GM21528 (cell line): ENCODE measurements at regions not wholly inside any gene's neighbourhood (a gene's known extent, or its start where the extent isn't known, plus 50 kb on each side); places are given as distances from the start of the nearest gene placed in this dataset.

Experiments
- ATAC-seq: cut with Tn5 transposase; IDR thresholded peaks from one replicate; pipeline ENCODE4 v1.9.1; 2021; ENCODE audit warnings: mild to moderate bottlenecking, moderate library complexity; ENCODE audit not compliant: unreplicated experiment, low FRiP score

DNA sequence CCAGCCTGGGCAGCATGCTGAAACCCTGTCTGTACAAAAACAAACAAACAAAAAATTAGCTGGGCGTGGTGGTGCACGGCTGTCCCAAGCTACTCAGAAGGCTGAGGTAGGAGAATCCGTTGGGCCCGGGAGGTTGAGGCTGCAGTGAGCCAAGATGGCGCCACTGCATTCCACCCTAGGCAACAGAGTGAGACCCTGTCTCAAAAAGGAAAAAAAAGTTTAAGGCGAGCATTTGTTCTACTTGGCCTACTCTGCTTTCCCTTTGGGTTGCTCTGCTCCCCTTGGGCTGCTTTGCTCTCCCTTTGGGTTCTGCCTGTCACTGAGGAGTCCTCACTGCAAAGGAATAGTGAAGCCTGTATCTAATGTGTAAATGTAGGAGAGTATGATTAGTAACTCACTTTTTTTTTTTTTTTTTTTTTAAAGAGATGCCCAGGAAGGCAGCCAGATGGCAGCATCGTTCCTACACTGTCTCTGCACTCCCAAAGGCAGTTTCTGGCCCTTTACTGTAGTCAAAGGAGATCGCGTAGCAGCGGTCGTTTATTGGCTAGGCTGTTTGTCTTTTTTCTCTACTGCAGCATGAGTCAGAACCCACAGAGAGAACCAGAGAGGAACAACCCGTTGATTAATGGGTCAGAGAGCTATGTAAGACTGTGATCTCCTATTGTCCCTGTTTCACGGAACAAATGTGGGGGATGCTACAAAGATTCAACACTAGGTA is 118.3 kb upstream of the CWC22 start:
- ATAC-seq = peak; percentile 77

DNA sequence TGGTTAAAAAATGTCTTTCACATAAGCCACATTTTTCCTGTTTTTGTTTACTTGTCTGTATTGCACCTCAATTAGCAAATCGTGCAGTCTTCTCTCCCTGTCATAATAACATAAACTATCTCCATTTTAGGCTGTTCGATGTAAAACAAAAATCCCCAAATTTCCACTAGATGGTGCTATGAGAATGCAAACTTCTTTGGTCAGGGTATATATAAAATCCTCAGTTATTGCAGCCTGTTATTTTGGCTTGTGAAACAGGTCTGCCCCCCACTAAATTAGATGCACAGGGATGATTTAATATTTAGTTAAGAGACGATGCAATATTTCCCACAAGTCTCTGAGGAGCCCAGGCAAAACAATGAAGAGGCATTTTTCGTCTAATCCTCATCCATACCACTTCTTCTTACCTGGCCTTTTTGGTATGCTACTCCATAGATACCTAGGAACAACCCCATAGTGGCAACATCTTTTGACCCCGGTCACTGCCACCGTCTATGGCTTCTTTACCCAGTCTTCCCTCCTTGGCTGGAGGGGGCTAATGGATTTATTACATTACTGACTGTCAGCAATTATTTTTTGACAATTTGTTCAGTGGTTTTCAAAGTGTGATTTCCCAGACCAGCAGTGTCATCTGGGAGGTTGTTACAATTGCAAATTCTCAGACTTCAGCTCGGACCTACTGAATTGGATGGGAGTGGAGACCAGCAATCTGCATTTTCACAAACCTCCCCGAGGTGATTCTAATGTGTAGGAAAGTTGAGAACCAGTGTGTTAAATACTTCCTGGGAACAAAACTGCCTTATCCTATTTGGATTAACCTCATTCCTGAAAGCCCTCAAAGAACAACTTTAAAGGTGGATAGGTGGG is 117.4 kb upstream of the CWC22 start:
- peak; percentile 68 for ATAC-seq

DNA sequence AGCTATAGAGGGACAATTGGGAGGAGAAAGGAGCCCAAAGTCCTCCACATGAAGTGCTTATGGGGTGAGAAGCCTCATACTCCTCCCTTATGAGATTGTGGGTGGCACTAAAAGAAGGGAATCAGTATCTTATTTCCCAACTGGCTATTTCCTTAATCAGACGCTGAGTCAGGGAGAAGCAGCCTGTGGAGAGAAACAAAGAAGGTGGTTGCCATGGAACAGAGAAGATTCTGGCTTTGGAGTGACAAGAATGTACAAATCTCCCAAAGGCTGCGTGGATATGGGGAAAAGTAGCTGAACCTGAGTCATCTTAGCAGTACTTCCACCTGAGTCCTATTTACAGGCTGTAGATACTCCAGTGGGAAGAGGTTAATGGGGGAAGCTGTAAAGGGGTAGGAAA is 115.8 kb upstream of the CWC22 start:
- no peak for ATAC-seq

DNA sequence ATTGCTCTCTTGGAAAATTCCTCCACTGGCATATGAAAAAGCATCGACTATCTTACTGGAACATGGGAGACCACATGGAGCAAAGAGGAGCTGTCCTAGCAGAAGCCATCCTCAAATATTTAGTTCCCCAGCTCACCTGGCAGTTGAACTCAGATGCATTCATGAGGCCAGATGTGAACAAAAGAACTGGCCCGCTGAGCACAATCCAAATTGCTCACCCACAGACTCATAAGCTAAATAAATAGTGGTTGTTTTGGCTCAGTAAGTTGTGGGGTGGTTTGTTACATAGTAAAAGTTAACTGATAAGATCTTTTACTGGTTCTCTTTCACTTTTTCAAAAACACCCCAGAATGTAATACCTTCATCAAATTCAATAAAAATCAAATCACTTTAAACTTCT is 108.6 kb upstream of the CWC22 start:
- no peak for ATAC-seq

DNA sequence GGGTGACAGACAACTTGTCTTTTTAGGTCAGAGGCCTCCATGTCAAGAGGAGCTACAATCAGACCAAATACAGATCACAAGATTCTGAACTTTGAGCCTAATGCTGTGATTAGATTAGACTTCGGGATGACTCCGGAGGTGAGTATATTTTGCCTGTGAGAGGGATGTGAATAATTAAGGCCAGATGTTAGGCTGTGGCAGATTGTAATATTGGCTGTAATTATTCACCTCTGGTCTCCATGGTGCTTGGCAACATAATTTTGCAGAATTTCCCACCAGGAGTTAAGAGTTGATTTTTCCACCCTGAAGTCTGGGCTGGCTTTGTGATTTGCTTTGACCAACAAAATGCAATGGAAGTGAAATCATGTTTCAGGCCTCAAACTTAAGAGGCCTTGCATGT is 108.2 kb upstream of the CWC22 start:
- no peak for ATAC-seq

DNA sequence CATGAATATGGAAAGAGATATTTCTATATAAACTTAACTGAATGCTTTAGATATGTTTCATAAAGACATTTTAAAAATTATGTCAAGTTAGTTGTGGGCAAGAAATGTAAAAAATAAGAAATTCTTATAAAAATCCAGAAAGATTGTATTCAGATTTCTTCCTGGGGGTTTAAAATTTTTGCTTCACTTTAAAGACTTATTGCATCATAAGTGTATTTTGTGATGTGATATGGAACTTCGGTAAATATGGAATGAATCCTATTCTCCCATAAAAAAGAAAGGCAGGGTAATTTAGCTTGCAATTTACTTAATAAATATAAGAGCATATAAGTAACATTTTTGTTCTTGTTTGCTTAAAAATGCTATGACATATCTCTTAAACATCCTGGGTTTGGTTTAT is 104.8 kb upstream of the CWC22 start:
- ATAC-seq = no peak

DNA sequence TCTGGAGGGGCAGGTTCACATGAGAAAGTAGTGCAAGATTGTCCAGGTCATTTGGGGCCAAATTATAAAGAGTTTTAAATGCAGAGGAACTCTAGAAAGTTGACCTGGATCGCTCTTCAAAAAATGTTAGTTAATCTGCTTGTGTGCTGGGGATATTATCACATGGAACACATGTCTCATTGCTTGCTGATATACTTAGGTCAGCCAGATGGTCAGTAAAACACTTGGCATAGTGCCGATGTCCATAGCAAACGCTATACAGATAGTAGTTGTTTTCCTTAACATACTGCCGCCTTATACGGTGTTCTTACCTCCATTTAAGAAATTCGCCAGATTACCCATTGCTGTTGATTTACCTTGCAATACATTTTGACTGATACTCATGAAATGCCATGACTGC is 103.4 kb upstream of the CWC22 start:
- no peak for ATAC-seq

DNA sequence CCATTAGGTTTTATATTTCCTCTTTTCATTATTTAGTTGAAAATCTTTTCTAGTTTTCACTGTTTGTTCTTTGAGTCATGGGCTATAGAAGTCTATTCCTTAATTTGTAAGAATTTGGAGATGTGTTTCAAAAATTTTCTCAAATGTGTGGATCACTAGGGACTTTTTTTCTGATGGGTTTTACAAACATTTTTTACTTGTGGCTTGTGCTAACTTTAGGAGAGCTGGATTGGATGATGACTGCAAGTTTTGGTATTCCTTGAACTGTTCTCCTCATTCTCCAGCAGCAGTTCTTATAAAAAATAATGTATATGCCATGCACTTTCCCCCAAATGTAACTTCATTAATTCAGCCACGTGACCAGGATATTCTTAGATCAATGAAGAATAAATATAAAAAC is 94.7 kb upstream of the CWC22 start:
- no peak for ATAC-seq

DNA sequence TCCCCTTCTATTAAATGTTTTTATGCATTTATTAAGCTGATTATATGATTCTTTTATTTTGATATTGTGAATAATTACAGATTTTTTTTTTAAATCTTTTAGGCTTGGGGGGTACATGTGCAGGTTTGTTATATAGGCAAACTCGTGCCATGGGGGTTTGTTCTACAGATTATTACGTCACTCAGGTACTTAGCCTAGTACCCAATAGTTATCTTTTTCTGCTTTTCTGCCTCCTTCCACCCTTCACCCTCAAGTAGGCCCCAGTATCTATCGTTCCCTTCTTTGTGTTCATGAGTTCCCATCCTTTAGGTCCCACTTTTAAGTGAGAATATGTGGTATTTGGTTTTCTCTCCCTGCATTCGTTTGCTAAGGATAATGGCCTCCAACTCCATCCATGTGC is 92.2 kb upstream of the CWC22 start:
- ATAC-seq = no peak

DNA sequence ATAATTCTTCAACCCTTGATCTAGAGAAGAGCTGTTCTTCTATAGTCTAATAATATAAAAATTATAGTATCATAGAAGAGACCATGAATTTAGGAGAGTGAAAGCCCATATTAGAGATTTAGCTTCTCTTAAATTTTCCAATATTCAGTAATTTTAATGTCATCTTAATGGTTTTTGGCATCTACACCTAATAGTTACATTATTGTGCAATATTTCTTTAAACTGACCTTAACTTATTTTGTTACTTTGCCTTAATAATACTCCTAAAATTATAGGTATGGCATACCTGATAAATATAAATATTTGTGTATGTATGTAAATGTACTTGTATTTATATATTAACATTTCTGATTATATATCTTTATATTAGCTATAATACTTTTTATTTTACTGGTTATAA is 78.0 kb upstream of the CWC22 start:
- ATAC-seq = no peak

DNA sequence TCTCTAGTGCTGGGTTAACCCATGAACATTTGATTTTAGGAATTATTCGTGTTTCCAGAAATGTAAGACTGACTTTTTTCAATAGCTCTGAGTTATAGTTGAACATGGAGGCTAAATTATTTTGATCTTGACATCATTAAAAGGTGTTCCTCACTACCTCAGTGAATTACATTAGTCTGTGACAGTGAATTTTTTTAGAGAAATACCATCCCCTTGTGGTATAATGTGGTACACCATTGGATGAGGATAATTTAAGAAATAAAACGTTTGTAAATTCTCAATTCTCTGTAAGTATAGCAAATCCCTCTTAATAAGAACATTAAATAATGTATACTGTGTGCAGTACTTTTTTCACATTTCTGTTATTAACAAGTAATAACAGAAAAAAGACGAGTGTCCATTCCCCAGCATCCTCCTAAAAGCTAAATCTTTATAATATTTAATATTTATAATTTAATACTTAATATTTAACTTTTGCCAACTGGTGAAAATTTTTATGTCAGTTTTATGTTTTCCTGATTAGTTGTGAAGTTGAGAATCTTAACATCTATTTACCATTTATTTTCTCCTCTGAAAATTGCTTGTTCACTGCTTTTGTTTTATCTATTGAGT is 70.3 kb upstream of the CWC22 start:
- no peak for ATAC-seq

DNA sequence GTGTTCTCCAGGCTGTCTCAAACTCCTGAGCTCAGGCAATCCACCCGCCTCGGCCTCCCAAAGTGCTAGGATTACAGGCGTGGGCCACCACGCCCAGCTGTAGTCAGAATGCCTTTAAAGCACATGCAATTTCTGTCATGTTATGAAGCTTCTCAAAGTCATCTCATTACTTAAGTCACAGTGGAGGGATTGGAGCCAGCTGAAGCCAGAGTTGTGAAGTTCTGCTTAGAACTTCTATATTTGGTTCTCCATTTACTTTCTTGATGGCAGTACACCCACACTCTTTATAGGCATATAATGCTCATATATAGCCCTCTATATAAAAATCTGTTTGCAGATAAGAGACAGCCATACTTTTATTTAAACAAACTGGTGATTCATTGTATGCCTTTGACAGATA is 68.8 kb upstream of the CWC22 start:
- ATAC-seq = no peak

DNA sequence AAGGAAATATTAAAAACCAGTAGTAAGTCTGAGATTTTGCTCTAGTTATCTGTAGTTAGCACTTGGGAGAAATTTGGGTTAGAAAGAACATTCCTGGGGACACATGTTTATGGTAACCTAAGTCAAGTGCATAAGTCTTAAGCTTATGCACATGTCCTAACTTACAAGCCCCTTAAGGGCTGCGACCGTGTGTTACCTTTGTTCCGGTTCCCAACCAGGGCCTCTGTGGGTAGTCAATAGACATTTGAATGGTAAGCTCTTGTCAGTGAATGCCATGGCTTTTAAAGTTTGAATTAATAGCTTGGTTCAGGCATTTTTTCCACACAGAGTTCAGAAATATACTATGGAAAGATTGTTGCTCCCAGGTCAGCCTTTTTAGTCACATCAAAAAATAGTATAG is 64.7 kb upstream of the CWC22 start:
- no peak for ATAC-seq

DNA sequence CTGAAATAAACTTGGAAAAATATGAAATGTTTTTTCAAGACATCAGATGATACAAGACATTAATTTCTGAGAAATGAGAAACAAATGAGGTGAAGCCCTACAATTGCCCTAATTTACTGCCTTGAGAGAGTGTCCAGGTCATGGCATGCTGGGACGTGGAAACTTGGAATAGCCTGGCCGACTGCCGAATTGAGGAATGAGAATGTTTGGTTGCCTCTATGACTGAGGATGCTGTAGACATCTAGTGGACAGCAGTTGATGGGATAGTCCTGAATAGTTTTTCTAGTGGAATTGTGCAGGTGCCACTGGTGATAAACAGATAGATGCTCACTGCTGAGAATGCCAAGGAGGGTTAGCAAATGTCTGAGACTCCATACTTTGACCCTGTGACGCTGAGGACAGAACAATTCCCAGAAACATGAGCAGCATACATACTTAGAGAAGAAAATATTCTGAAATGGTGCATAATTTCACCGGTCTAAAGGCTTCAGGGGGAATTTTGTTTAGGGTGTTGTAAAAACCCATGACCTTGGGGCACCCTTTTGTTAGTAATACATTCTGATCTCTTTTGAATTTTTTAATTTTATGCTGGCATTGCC is 56.5 kb upstream of the CWC22 start:
- no peak for ATAC-seq

DNA sequence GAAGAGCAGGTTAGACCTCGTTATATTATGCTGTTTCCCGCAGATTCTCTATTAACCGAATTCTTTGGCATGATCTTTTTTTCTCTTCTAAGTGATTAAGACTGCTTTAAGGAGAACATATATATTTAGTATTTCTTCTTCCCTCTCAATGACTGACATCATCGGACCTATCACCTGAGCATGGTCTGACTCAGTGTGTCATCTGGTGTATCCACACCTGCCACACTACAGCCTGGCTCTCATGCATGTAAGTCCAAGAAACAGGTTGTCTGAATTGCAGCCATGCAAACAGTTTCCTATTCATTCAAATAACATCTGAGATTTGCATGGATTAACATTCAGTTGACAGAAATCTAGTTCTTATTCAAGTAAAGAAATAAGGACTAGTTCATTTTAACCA is 55.1 kb upstream of the CWC22 start:
- no peak for ATAC-seq

DNA sequence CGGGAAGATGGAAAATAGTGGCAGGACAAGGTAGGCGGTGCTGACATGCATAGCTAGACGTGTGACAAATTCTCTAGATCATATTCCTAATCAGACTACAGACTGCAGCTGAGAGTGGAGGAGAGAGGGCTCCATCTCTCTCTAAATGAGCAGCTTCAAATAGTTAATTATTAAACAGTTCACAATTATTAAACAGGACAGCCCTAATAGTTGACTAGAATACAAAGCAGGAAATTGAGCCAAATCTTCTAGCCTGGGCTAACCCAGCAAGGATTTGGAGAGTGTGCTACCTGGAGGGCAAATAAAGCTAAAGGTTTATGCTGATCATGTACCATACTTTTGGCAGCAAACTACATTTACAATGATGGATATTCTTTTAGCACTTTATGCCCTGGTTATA is 54.4 kb upstream of the CWC22 start:
- ATAC-seq = no peak

DNA sequence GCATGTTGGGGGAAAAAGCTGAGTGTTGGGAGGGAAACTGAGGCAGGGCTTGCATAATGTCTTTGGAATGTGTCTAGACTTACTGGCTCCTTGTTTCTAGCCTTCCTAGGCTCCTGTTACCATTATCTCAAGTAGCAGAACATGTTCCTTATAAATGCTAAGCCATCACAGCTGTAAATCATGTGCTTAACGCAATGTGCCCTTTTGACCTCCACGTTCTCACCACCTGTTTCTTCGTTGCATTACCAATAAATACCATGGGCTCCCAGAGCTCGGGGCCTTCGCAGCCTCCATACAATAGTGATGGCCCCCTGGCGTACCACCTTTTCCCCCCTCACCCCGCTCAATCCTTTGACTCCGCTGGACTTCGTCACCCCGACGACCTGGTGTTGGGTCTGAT is 54.0 kb upstream of the CWC22 start:
- no peak for ATAC-seq

DNA sequence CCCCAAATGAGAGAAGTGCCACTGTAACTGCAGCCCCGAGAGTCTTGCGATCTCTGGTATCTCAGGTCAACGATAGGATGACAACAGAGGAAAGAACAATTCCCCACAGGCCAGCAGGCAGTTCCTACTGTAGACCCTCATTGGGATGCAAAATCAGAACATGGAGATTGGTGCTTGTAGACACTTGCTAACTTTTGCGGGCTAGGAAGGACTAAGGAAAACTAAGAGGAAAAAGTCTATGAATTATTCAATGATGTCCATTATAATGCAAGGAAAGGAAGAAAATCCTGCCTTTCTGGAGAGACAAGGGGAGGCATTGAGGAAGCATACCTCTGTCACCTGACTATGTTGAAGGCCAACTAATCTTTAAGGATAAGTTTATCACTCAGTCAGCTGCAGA is 51.9 kb upstream of the CWC22 start:
- no peak for ATAC-seq

DNA sequence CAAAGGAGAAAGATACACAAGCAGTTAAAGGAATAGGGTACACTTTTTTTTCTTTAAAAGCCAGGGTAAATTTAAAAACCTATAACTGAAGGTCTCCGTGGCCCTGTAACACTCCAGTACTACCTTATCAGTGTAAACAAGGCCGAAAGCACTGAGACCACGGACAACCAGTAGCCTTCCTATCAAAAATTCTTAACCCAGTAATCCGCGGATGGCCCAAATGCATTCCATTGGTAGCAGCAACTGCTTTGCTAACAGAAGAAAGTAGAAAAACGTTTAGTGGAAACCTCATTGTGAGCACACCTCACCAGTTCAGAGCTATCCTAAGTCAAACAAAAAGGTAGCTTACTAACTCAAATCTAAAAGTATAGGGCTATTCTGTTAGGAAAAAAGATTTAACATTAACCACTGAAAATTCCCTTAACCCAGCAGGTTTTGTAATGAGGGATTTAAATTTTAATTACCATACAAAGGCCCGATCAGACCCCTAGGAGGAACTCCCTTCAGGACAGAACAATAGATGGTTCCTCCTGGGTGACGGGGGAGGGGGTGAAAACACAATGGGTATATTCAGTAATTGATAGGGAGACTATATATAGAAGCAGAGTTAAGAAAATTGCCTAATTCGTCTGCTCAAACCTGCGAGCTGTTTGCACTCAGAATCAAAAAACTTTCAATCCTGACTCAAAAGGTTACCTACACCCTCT is 50.8 kb upstream of the CWC22 start:
- ATAC-seq = no peak
